ENCODE measurements at regions not wholly inside any gene's neighbourhood (a gene's known extent, or its start where the extent isn't known, plus 50 kb on each side); places are given as distances from the start of the nearest gene placed in this dataset.

DNA sequence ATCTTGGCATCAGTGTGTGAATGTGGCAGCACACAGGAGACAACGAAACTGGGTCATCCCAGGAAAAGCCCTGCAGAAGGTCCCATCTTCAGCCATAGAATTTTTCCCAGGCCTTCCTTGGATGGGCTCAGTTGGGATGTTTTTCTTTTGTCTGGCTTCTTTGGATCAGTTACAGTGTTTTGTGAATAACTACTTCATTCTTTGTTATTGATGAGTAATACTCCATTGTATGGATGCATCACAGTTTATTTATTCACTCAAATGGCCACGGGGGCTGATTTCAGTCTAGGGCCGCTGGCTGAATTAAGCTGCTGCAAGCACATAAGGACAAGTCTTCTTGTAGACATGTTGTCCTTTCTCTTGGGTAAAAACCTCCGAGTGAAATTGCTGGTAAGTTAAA lies 81.3 kb upstream of the CD93 start:
- no peak for DNase-seq (ENCODE audit: low spot score)

DNA sequence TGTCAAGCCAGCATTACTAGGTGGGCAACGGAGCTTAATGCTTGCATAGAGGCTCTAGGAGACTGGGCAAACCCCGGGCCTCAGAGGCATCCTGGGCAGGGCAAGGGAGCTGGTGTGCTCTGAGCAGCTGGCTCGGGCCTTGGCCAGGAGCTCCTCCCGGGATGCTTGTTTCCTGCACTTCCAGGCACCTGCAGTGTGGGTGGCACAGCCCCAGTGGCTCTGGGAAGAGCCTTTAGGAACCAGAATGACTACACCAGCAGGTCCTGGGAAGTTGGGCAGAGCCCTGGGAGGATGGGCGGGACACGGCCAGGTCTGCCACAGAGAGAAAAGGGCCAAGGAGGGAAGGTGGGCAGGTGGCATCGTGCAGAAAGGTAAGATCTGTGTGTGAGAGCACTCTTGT lies 80.4 kb upstream of the CD93 start:
- no peak for DNase-seq (ENCODE audit: low spot score)

DNA sequence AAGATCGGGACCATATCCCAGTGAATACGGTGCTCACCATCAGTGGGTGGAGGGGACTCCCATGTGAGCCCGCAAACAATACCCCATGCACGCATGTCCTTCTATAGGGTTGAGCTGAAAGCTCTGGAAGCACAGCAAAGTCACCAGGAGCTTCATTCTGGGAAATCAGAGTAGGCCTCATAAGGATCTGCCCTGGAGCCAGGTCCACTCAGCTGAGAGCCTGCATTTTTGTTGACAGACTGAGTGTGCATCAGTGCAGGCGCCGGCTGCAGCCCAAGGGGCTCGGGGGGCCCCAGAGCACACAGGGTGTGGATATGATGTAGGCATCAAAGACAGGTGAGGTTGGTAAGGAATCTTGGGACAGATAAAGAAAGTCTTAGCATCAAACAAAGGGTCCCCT lies 79.8 kb upstream of the CD93 start:
- DNase-seq (ENCODE audit: low spot score): no peak

DNA sequence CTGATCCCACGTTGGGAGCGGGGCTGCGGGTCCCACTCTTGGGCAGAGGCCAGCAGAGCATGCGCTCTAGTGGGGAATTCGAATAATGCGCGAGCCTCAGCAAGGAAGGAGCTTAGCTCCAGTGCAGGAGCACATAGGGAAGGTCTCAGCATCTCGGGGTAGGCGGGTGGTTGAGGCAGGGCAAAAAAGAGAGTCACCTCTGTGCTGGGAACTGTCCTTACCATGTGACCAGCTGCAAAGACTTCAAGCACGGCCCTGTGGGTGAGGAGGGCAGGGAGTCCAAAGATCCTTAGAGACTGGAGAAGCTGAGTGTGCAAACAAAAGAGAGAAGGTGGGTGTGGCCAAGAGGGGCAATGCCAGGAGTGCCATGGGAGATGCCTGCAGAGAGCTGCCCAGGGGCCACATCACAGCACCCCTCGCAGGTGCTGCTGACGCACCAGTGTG lies 79.2 kb upstream of the CD93 start:
- DNase-seq (ENCODE audit: low spot score): no peak

DNA sequence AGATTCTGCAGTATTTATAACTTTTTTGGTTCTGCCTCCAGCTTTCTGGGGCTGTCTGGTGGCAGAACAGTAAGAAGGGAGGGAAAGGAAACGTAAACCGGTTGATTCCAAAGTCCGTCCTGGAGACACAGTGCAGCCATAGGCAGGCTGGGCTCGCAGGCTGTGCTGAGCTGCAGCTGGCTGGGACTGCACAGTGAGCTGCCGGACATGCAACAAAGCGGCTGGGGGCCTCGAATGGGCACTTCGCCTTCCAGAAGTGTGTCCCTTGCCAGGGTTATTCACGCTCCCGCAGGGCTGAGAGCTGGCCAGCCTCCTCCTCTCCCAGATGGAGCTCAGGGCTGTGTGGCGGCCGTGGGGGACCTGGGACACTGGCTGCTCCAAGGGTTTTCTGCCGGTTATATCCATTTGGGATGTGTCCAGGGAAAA lies 78.1 kb upstream of the CD93 start:
- no peak for DNase-seq (ENCODE audit: low spot score)

DNA sequence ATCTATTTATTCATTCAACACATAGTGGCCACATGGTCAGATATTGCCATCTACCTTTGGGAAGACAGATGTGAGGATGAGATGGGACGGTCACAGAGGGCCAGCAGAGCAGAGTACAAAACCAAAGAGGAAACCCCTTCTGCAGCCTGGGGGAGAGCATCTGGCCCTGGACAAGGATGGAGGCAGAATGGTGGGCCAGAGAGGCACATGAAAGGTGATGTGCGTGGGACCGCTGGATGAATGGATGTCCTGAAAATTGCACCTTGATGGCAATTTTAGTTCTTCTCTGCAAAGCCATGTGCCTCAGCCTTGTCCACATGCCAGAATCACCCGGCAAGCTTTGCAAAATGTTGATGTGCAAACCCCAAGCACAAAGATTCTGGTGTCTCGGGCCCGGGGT lies 77.4 kb upstream of the CD93 start:
- DNase-seq (ENCODE audit: low spot score): no peak

DNA sequence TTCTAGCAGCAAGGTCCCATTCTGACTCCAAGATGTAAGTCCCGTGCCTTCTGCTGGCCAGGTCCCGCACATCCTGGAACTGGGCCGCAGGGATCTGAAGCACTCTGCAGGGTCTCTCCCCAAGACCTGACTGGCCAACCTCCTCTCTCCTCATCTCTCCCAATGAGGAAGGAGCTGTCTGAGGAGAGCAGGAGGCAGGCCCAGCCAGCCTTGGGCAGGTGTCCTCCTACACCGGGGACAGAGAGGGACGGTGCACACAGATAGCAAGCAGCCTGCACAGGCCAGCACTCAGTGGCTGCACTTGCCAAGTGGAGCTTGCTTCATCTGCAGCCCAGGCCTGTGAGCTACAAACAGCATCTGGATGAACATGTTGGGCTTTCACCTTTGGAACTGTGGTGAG lies 76.8 kb upstream of the CD93 start:
- no peak for DNase-seq (ENCODE audit: low spot score)

DNA sequence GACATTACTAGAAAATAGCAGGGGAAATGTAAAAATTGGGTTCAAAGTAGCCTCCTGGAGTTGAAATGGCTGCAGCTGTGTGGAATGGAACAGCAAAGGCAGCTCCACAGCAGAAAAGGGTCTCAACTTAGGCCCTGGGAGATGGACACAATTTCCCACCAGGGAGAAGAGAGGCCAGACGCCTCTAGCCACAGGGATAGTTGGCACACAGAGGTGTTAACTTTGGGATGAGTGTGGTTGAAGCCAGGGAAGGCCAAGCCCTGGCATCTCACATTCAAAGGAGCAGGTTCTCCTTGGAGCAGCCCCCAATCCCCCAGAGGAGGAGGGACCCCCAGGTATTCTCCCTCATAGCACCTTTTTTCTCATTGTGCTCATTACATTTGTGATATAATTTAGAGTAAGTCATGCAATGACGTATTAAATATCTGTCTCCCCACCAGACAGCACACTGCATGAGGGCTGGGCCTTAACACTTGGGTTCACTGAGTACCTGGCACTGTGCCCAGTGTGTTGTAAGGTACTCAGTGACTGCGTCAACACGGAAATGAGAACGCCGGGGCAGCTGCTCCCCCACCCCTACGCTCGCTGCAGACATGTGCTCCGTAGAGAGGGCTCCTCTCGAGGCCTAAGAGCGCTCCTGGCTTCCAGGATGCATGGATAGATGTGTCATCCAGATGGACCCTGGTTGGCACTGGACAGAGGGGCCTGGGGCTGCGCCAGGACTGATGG lies 76.0 kb upstream of the CD93 start:
- peak; percentile 96 for DNase-seq (ENCODE audit: low spot score)

DNA sequence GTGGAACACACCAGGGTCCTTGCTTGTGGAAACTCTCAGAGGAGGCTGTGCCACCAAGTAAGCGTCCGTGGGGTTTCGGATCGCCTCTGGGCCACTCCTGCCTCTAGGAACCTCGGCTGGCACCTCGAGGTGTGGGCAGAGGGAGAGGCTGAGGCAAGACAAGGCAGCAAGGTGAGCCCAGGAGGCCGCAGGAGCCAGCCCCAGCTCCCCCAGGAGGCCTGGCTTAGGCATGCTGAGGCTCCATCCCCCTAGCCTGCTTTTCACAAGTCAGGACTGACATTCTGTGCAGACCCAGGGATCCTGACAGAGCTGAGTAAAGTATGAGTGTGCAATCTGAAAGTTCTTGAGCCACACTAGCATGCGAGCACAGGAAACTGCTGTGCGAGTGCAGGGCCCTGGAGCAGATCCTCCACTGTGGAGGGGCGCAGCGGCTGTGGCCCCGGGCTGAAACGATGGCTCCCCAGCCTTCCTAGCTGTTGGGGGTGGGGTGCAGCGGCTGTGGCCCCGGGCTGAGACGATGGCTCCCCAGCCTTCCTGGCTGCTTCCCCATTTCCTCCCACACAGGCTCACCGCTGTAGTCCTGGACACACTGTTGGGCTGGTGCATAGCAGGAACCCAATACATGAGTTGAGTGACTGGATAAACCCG lies 75.2 kb upstream of the CD93 start:
- no peak for DNase-seq (ENCODE audit: low spot score)

DNA sequence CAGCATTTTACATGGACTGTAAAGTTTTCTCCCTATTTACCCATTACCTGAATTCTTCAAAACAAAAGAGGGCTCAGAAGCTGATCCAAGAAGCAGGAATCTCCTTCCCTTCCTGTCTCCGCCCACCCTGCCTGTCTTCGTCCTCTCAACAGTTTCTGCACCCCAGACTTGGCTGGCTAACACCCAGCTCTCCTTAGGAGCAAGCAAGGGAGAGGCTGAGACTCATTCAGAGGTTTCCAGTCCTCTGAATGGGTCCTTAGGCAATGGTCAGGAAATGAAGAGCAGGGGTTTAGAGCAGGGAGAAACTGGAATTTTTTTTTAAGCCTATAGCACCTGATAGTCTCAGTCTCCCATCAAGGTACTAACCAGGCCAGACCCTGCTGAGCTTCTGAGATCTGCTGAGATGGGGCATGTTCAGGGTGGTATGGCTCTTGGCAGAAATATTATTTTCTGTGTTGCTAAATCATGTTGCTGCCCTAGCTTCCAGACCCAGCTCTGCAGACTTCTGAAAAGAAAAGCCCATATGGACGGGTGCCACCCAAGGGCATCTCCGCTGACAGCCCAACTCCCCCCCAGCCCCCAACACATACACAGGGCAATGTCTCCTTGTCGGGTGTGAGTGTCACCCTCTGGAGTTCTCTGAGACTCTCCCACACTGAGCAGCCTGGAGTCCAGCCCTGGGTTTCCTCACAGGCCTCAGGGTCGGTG lies 74.6 kb upstream of the CD93 start:
- DNase-seq (ENCODE audit: low spot score): no peak

DNA sequence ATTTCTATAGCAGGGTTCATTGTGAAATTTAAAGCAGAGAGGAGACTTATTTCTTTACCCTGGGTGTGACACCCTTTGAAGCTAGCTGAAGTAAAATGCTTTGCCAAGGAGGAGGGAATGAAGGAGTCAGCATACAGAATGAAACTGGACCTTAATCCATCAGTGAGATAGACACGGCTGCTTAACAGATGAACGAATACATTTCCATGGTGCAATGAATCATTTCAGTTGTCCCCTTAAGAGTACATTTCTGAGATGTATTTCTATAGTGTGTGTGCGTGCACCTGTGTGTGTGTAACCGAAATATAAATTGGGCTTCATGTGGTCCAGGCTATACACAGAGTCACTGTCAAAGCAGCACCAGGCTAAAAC lies 73.8 kb upstream of the CD93 start:
- no peak for DNase-seq (ENCODE audit: low spot score)

DNA sequence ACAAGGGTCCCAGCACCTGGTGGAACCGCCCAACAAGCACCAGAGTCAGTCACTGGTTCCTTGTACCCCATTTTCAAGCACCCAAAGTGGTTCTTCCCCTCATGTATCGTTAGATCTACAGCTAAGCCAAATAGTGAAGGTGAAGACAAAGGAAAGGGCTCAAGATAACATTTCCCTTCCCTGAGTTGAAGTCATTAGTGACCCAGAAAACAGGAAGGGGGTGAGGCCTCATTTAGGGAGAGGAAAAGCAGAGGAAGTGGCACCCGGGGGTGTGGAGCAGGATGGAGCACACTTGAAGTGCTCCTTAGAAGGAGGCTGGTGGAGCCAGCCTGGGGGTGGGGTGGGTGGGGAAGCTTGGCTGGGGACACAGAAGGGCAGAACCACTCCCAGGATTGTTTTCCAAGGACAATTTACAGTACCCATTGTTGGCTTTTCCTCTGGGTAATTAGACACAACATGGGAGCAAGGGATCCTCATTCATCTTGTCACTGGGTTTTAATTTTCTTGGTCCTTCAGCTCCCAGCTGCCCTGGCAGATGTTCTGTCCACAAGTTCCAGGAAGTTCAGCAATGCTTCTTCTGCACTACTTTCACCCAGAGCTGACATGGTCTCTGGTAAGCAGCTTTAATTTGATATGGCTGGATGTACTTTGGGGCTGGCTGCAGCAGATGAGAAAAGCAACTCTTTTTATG lies 73.3 kb upstream of the CD93 start:
- DNase-seq (ENCODE audit: low spot score): no peak

DNA sequence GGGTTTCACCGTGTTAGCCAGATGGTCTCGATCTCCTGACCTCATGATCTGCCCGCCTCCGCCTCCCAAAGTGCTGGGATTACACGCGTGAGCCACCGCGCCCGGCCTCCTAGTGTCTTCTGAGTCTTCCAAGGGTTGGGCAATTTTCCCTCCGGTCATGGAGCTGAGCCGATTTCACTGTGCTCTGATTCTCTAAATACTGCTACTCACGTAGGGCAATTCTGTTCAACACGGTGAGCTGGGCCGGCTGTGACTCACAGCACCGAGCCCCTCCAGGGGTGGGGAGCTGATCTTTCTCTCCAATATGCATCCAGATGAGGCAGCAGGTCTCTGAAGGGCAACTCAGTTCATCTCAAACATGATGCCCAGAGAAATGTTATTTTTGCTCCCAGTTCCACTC lies 71.6 kb upstream of the CD93 start:
- DNase-seq (ENCODE audit: low spot score): no peak

DNA sequence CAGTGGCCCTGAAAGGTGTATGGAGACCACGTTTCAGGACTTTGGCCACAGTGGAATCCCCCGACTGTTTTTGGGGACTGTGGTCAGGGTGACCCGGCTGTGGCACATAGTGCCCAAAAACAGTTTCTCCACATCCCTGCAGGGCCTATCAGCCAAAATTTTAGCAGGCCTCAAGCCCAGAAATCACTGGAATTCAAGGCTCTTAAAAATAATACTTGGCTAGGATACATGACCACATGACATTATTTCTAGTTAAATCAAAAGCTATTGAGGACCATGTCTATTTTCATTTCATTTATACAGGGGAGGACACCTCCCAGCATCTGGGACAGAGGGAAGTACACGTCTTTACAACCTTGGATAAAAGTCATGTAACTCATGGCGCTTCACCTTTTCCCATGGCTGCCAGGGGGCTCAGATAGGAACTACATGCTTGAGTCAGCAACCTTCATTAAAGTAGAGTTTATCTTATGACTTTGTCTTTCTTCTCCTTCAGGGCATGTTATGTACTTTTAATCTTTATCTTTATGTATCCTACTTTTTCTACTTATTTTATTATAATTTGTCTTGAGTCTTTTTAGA lies 70.8 kb upstream of the CD93 start:
- no peak for DNase-seq (ENCODE audit: low spot score)

DNA sequence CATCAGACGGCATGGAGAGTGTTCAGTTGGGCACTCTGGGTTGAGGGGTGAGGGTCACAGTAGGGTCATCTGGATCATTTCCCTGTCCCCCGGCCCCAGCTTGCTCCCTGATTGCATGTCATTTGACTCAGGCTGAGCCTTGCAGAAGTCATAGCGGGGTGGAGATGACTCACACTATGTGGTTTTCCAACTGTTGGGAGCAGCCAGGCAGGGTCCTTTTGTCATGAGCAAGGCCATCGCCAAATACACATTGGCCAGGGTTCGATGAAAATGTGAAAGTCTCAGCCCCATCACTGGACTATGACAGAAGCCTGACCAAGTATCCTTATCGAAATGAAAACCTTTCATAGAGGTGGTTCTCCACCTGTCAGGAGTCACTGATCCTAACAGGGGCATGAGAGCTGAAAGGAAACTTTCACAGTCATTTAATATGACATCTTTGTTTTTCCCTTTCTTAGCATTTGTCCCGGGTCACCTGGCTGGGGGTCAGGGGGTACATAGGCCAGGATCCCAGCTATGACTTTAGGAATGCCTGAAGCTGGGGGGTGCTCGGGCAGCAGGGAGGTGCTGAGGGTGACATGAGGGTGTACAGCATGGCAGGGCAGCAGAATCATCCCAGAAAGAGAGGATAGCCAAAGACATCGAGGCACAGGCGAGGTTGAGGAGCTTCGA lies 70.2 kb upstream of the CD93 start:
- peak; percentile 83 for DNase-seq (ENCODE audit: low spot score)

DNA sequence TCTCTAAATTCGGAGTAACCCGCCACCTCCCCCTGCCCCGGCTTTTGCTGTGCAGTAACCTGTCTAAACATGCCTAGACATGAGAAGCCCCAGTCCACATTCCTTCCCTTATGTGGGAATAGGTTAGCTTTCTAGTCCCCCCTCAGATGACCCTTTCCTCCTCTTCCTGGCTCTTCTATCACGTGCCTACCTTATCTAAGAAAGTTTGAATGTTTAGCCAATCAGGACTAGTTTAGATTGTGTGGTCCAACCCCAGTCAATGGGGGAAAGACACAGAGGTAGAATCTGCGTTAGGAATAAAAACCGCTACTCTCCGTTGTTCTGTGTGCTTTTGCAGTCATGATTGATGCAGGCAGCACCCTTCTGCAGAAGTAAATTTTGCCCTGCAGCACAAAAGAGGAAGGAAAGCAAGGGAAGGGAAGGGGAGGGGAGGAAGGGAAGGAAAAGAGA lies 69.0 kb upstream of the CD93 start:
- DNase-seq (ENCODE audit: low spot score): no peak

DNA sequence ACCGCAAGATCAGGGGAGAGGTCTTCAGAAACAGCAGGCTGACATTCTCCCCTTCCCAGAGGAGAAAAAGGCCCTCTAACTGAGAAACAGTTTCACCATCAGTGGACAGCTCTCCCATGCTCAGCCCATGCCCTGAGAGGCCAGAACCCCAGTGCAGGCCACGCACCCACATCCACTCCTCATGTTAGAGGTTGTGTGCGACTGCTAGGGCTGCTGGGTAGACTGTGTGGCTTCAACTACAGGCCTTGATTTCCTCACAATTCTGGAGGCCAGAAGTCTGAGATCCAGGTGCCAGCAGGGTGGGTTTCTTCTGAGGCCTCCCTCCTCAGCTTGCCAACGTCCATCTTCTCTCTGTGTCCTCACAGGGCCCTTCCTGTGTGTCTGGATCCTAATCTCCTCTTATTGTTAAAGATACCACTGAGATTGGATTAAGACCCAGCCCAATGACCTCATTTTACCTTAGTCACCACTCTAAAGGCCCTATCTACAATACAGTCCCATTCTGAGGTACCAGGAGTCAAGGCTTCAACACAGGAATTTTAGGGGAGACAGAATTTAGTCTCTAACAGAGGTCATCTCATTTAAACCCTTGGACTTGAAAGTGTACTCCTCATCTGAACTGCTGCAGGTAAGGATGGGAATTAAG lies 67.7 kb upstream of the CD93 start:
- DNase-seq (ENCODE audit: low spot score): no peak

DNA sequence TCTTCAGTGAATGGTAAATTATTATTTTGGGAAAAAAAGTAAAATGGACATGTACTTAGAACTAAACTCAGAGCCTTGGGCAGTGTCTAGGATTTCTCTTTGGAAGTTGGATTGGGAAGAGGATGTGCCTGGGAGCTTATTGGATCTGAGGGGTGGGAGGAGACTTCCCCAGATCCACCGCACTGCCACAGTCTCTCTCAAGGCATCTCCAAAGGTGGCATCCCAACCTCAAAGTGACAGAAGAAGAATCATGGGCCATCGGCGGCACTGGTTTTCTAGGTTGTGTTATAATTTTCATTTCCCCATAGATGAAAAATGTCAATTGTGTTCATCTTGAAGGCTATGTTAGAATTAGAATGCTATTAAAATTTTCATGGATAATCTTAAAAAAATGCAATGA lies 66.8 kb upstream of the CD93 start:
- DNase-seq (ENCODE audit: low spot score): no peak

DNA sequence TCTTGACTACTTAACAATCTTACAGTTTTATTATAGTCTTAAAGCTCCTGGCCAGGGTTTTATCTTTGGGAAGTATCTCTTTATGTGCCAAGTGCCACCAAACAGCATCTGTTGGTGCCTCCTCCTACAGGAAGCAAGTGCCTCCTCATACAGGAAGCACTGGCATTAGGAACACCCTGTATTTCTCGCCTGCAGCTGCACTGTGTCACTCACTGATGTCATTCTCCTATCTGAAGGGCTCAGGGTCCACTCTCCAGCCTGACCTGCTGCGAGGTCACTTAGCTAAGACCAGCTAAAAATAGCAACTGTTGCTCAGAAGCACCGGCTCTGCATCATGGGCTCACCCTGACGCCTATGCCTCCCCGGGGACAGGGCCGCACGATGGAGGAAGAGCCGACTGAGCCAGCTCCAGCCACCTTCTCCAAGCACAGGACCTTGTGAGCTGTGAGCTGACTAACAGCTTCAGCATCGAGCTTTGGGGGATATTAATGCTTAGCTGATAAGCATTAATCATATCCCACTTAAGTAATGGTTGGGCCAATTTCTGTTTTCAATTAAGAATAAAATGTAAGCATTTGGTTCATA lies 66.3 kb upstream of the CD93 start:
- peak; percentile 77 for DNase-seq (ENCODE audit: low spot score)

DNA sequence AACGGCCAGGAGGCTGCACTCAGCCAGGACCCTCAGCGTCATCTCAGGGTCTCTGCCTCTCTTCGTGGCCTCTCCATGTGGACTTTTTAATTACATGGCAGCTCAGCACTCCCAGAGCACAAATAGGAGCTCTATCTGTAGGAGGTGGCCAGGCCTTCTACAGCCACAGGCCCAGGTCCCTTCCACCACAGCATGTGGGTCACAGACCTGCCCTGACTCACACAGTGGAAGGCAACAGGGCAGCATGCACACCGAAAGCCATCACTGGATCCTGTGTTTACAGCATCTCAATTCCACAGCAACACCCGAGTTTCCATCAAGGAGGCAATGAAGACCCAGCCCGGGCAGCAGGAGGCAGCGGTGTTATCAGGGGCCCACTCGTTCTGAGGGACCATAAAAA lies 65.8 kb upstream of the CD93 start:
- DNase-seq (ENCODE audit: low spot score): no peak

All from kidney tubule cell (primary cell).